H1 (cell line): ENCODE measurements at regions not wholly inside any gene's neighbourhood (a gene's known extent, or its start where the extent isn't known, plus 50 kb on each side); places are given as distances from the start of the nearest gene placed in this dataset.
"Not testable (repeated sequence)": the region's sequence is repeated elsewhere in the genome, so short reads cannot be mapped to it uniquely, and the experiment has no call there.

ENCODE experiments used
- CTCF ChIA-PET: fragments of 300-600 bp; sonication (Branson Sonifier 250); formaldehyde crosslinking; loops from one replicate; lab custom pipeline; 2021; ENCODE audit not compliant: partially characterized antibody; lab: Charles Lee
- POLR2A ChIA-PET: fragments of 300-600 bp; sonication (Branson Sonifier 250); formaldehyde crosslinking; loops from one replicate; lab custom pipeline; 2021; ENCODE audit warnings: inconsistent platforms; ENCODE audit not compliant: partially characterized antibody; lab: Charles Lee
- DNase-seq, 2 experiments: peaks; one replicate each; pipeline versions ENCODE4 v3.0.0 to v3.0.0-alpha.2; 2010 to 2022; ENCODE audit warnings: low spot score in 2 of 2, low read depth in 1 of 2, mixed read lengths in 1 of 2
- FAIRE-seq: peaks from 2 replicates; lab custom pipeline; 2011; peaks lifted over from hg19 to GRCh38; lab: Jason Lieb, UNC
- H2AFZ ChIP-seq: 2 replicates; pipeline ENCODE4 v1.8.1; 2012; ENCODE audit warnings: low read length, inconsistent platforms
- H2AK5ac ChIP-seq: 2 replicates; pipeline ENCODE4 v1.6.1; 2013; ENCODE audit warnings: low read depth, low read length
- H2BK120ac ChIP-seq: replicated peaks from 2 replicates; pipeline ENCODE3; 2013; ENCODE audit warnings: low read depth, low read length, inconsistent platforms
- H2BK12ac ChIP-seq: 2 replicates; pipeline ENCODE4 v1.6.1; 2013; ENCODE audit warnings: low read depth, low read length
- H2BK15ac ChIP-seq: 2 replicates; pipeline ENCODE4 v1.6.1; 2013; ENCODE audit warnings: low read length
- H2BK20ac ChIP-seq: 2 replicates; pipeline ENCODE4 v1.6.1; 2013; ENCODE audit warnings: low read length
- H2BK5ac ChIP-seq: 2 replicates; pipeline ENCODE4 v1.6.1; 2013; ENCODE audit warnings: low read depth, low read length
- H3K14ac ChIP-seq: 2 replicates; pipeline ENCODE4 v1.6.1; 2013; ENCODE audit warnings: inconsistent platforms; ENCODE audit not compliant: insufficient read length
- H3K18ac ChIP-seq: 2 replicates; pipeline ENCODE4 v1.6.1; 2013; ENCODE audit warnings: low read length; ENCODE audit errors: extremely low read depth
- H3K23ac ChIP-seq: 2 replicates; pipeline ENCODE4 v1.6.1; 2013; ENCODE audit warnings: inconsistent platforms; ENCODE audit not compliant: insufficient read length
- H3K23me2 ChIP-seq: 2 replicates; pipeline ENCODE4 v1.6.1; 2013; ENCODE audit warnings: low read depth, low read length
- H3K27ac ChIP-seq: 2 replicates; pipeline ENCODE4 v1.6.1; 2011; ENCODE audit warnings: low read depth, low read length, inconsistent platforms
- H3K27me3 ChIP-seq, 4 experiments: replicated peaks in 1 of 4; 1 replicate in 1 of 4; 2 replicates in 3 of 4; pipeline versions ENCODE4 v1.6.1 to v1.8.1; 2011 to 2013; ENCODE audit warnings: low read length in 3 of 4, mild to moderate bottlenecking in 3 of 4, inconsistent platforms in 2 of 4, mixed read lengths in 2 of 4, moderate library complexity in 1 of 4; ENCODE audit not compliant: control insufficient read depth in 3 of 4, insufficient read depth in 3 of 4; ENCODE audit errors: extremely low read depth in 1 of 4
- H3K36me3 ChIP-seq, 4 experiments: 2 replicates each; pipeline versions ENCODE4 v1.6.1 to v1.8.1; 2011 to 2013; ENCODE audit warnings: mild to moderate bottlenecking in 4 of 4, low read length in 3 of 4, moderate library complexity in 2 of 4, control low read depth in 1 of 4, inconsistent platforms in 1 of 4; ENCODE audit not compliant: insufficient read depth in 4 of 4, control insufficient read depth in 2 of 4
- H3K4ac ChIP-seq: replicated peaks from 2 replicates; pipeline ENCODE3; 2013; ENCODE audit warnings: low read length, low read depth, mixed read lengths, inconsistent platforms; ENCODE audit not compliant: insufficient read length
- H3K4me1 ChIP-seq, 4 experiments: replicated peaks in 1 of 4; 1 replicate in 1 of 4; 2 replicates in 3 of 4; pipeline versions ENCODE4 v1.6.1 to v1.8.1; 2011 to 2013; ENCODE audit warnings: low read length in 3 of 4, inconsistent platforms in 2 of 4, mixed read lengths in 1 of 4; ENCODE audit not compliant: insufficient read depth in 4 of 4, control insufficient read depth in 3 of 4
- H3K4me2 ChIP-seq, 2 experiments: 2 replicates each; pipeline versions ENCODE4 v1.6.1 to v1.8.1; 2011 to 2013; ENCODE audit warnings: low read depth in 2 of 2, low read length in 2 of 2, control low read depth in 1 of 2, inconsistent platforms in 1 of 2, mild to moderate bottlenecking in 1 of 2; ENCODE audit not compliant: insufficient read depth in 1 of 2
- H3K4me3 ChIP-seq, 4 experiments: fragments of 200-600, 300-600 bp in 1 of 4; sonication (generic), shearing (Covaris generic), sonication (Bioruptor Twin) in 1 of 4; 2 replicates each; pipeline versions ENCODE4 v1.5.1 to v1.8.1; 2011 to 2016; ENCODE audit warnings: low read length in 4 of 4, low read depth in 3 of 4, control low read depth in 2 of 4, inconsistent platforms in 2 of 4, mild to moderate bottlenecking in 2 of 4, mixed read lengths in 1 of 4, moderate library complexity in 1 of 4; ENCODE audit not compliant: insufficient read depth in 2 of 4; ENCODE audit errors: extremely low read depth in 1 of 4
- H3K56ac ChIP-seq: replicated peaks from 2 replicates; pipeline ENCODE3; 2013; ENCODE audit warnings: low read depth, mild to moderate bottlenecking, mixed read lengths, low read length, inconsistent platforms; ENCODE audit not compliant: insufficient read length
- H3K79me1 ChIP-seq: 2 replicates; pipeline ENCODE4 v1.6.1; 2013; ENCODE audit warnings: low read depth, low read length, control low read depth
- H3K79me2 ChIP-seq, 2 experiments: 2 replicates each; pipeline versions ENCODE4 v1.6.1 to v1.8.1; 2012 to 2013; ENCODE audit warnings: low read length in 2 of 2, mild to moderate bottlenecking in 2 of 2, inconsistent platforms in 1 of 2; ENCODE audit not compliant: insufficient read depth in 2 of 2, control insufficient read depth in 1 of 2
- H3K9ac ChIP-seq, 4 experiments: replicated peaks in 1 of 4; 1 replicate in 1 of 4; 2 replicates in 3 of 4; pipeline versions ENCODE4 v1.6.1 to v1.8.1; 2011 to 2013; ENCODE audit warnings: low read depth in 3 of 4, low read length in 3 of 4, control low read depth in 2 of 4, mild to moderate bottlenecking in 2 of 4, moderate library complexity in 2 of 4, inconsistent platforms in 1 of 4; ENCODE audit errors: extremely low read depth in 1 of 4
- H3K9me3 ChIP-seq, 2 experiments: 2 replicates each; pipeline versions ENCODE4 v1.6.1 to v1.8.1; 2012 to 2013; ENCODE audit warnings: mild to moderate bottlenecking in 2 of 2, moderate library complexity in 2 of 2, control low read depth in 1 of 2, inconsistent platforms in 1 of 2, low read depth in 1 of 2, low read length in 1 of 2, mixed read lengths in 1 of 2; ENCODE audit not compliant: insufficient read depth in 2 of 2
- H4K20me1 ChIP-seq, 2 experiments: replicated peaks in 1 of 2; 2 replicates each; pipeline versions ENCODE3 to v1.8.1; 2011 to 2013; ENCODE audit warnings: inconsistent platforms in 2 of 2, low read length in 2 of 2, mild to moderate bottlenecking in 1 of 2; ENCODE audit not compliant: insufficient read depth in 2 of 2, control insufficient read depth in 1 of 2
- H4K5ac ChIP-seq: 2 replicates; pipeline ENCODE4 v1.6.1; 2013; ENCODE audit warnings: low read length, low read depth, mixed read lengths, inconsistent platforms; ENCODE audit not compliant: insufficient read length
- H4K8ac ChIP-seq: 2 replicates; pipeline ENCODE4 v1.8.0; 2013; ENCODE audit warnings: mild to moderate bottlenecking, moderate library complexity, low read length, inconsistent platforms; ENCODE audit not compliant: insufficient read depth; ENCODE audit errors: extremely low read depth
- H4K91ac ChIP-seq: replicated peaks from 2 replicates; pipeline ENCODE3; 2013; ENCODE audit warnings: low read length, mixed read lengths, inconsistent platforms; ENCODE audit not compliant: insufficient read length
- WGBS, 2 experiments: shearing (Covaris generic) in 1 of 2; methylation state at CpG; one replicate each; pipeline versions ENCODE4 v1.1.6 to v1.1.7; 2013 to 2015; ENCODE audit warnings: low lambda C conversion rate in 2 of 2, mixed read lengths in 2 of 2, inconsistent platforms in 1 of 2, low coverage in 1 of 2, missing lambda C conversion rate in 1 of 2; ENCODE audit not compliant: insufficient replicate concordance in 2 of 2, insufficient coverage in 1 of 2, insufficient read length in 1 of 2; ENCODE audit errors: extremely low coverage in 1 of 2, missing lambda C conversion rate in 1 of 2; 5-methylcytosine and 5-hydroxymethylcytosine counted together

DNA sequence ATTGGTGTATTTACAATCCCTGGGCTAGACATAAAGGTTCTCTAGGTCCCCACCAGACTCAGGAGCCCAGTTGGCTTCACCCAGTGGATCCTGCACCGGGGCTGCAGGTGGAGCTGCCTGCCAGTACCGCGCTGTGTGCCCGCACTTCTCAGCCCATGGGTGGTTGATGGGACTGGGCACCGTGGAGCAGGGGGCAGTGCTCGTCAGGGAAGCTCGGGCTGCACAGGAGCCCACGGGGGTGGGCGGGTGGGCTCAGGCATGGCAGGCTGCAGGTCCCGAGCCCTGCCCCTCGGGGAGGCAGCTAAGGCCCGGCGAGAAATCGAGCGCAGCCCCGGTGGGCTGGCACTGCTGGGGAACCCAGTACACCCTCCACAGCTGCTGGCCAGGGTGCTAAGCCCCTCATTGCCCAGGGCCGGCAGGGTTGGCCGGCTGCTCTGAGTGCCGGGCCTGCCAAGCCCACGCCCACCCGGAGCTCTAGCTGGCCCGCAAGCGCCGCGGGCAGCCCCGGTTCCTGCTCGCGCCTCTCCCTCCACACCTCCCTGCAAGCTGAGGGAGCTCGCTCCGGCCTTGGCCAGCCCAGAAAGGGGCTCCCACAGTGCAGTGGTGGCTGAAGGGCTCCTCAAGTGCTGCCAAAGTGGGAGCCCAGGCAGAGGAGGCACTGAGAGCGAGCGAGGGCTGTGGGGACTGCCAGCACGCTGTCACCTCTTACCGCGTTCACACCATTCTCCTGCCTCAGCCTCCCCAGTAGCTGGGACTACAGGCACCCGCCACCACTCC, 353.5 kb upstream of the HS6ST1 start:
- CTCF ChIA-PET = interaction anchor here (1.3 kb wide), 1 partner anchor 55 kb away, joined by 5 read pairs; no protein-coding TSS in a partner anchor
- H3K4me1 ChIP-seq, H3K18ac ChIP-seq, H3K14ac ChIP-seq, H3K79me2 ChIP-seq, H4K8ac ChIP-seq, FAIRE-seq, H2BK15ac ChIP-seq, H2AK5ac ChIP-seq, H2AFZ ChIP-seq, H4K20me1 ChIP-seq, H4K5ac ChIP-seq, H3K4me2 ChIP-seq, H3K36me3 ChIP-seq, H3K4ac ChIP-seq, H3K56ac ChIP-seq, H3K79me1 ChIP-seq, H3K23ac ChIP-seq, H3K9me3 ChIP-seq, H3K9ac ChIP-seq, H2BK5ac ChIP-seq, H2BK120ac ChIP-seq, H2BK12ac ChIP-seq, DNase-seq, H2BK20ac ChIP-seq, H3K23me2 ChIP-seq, POLR2A ChIA-PET, H3K27ac ChIP-seq, H4K91ac ChIP-seq, H3K27me3 ChIP-seq, H3K4me3 ChIP-seq: not testable (repeated sequence)
- 96% methylated on average over 15 of the region's 36 CpGs; no CpG with 5 or more reads in 1 of the 2 experiments for WGBS, 2 experiments

DNA sequence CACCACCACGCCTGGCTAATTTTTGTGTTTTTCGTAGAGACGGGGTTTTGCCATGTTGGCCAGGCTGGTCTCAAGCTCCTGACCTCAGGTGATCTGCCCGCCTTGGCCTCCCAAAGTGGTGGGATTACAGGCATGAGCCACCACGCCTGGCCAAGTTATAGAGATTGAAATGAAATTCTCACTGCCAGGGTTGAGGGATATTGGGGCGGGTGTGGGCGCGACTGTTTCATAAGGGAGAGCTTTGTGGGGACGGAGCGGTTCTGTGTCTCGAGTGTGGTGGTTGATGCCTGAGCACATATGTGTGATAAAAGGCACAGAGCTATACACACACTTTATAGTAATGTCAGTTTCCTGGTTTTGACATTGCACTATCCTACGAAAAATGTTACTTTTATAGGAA, 361.0 kb upstream of the HS6ST1 start:
- H3K4ac ChIP-seq, H2BK5ac ChIP-seq, H3K4me2 ChIP-seq, H2BK12ac ChIP-seq, FAIRE-seq, H3K9me3 ChIP-seq, H3K4me1 ChIP-seq, H3K56ac ChIP-seq, H3K23me2 ChIP-seq, H3K23ac ChIP-seq, H4K5ac ChIP-seq, H3K36me3 ChIP-seq, H4K20me1 ChIP-seq, H3K27ac ChIP-seq, POLR2A ChIA-PET, H3K9ac ChIP-seq, H4K91ac ChIP-seq, DNase-seq, H3K27me3 ChIP-seq, H3K4me3 ChIP-seq, H2BK15ac ChIP-seq, H3K79me2 ChIP-seq, H3K18ac ChIP-seq, H2BK120ac ChIP-seq, H3K79me1 ChIP-seq, H2AK5ac ChIP-seq, H2AFZ ChIP-seq, H3K14ac ChIP-seq, H2BK20ac ChIP-seq, H4K8ac ChIP-seq: not testable (repeated sequence)
- 95% methylated on average over 11 of the region's 12 CpGs; no CpG with 5 or more reads in 1 of the 2 experiments for WGBS, 2 experiments
- CTCF ChIA-PET = interaction anchor here (1.7 kb wide), 1 partner anchor 41 kb away, joined by 4 read pairs; no protein-coding TSS in a partner anchor
